Thoracic aorta (tissue), 2 donors: ENCODE measurements at regions not wholly inside any gene's neighbourhood (a gene's known extent, or its start where the extent isn't known, plus 50 kb on each side); places are given as distances from the start of the nearest gene placed in this dataset.

Source experiments
- ATAC-seq: fragments of 150-250 bp; one replicate; pipeline ENCODE4 v1.8.0; 2017; ENCODE audit warnings: low read depth; ENCODE audit not compliant: insufficient number of reproducible peaks, low FRiP score
- DNase-seq: peaks from one replicate; pipeline ENCODE4 v3.0.0-alpha.2; 2020; ENCODE audit warnings: low spot score
- H3K27ac ChIP-seq, 2 donors: fragments of 200-600 bp; sonication (generic); 1 replicate in 1 of 2; 2 replicates in 1 of 2; pipeline ENCODE4 v1.5.1; 2016; ENCODE audit warnings: mild to moderate bottlenecking in 2 of 2, moderate library complexity in 2 of 2
- H3K27me3 ChIP-seq: fragments of 200-600 bp; sonication (generic); replicated peaks from 2 replicates; pipeline ENCODE4 v1.6.0; 2016; ENCODE audit warnings: mild to moderate bottlenecking; ENCODE audit not compliant: insufficient read depth
- H3K36me3 ChIP-seq: fragments of 200-600 bp; sonication (generic); one replicate; pipeline ENCODE4 v1.5.1; 2016
- H3K4me1 ChIP-seq, 2 donors: fragments of 200-600 bp; sonication (generic); 1 replicate in 1 of 2; 2 replicates in 1 of 2; pipeline versions ENCODE4 v1.5.1 to v1.6.0; 2016; ENCODE audit warnings: low read depth in 2 of 2, mild to moderate bottlenecking in 1 of 2; ENCODE audit not compliant: control insufficient read depth in 1 of 2
- H3K4me3 ChIP-seq: fragments of 200-600 bp; sonication (generic); 2 replicates; pipeline ENCODE4 v1.5.1; 2016; ENCODE audit warnings: mild to moderate bottlenecking
- H3K9me3 ChIP-seq: fragments of 200-600 bp; sonication (generic); 2 replicates; pipeline ENCODE4 v1.5.1; 2016
- TF ChIP-seq, protein P1 (sequence below): fragments of 200-600 bp; sonication (generic); IDR thresholded peaks from one replicate; pipeline ENCODE4 v1.5.1; 2019; ENCODE audit warnings: antibody characterized with exemption

DNA sequence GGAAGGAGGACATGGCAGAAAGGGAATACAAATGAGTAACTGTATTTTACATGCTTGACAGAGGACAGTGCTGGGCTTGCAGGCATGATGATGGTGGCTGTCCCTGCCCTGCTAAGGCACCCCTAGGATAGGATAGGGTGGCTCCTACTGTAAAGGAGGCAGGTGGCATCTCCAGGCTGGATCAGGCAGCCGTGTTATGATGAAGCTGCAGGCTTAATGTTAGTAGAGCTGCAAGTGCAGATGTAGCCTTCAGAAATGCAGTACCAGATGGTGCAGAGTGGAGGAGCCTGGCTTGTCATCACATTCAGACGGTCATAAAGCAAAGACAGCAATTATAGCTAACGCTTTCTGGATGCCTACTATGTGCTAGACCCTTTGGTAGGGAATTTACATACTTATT lies 287.9 kb upstream of the PODXL start:
- DNase-seq: no peak
- Histone ChIP-seq H3K4me1 (no peaks in the 10 kb centered on the region), H3K27me3 (no peaks in the 10 kb centered on the region), H3K36me3 (no peaks in the 10 kb centered on the region), H3K27ac (no peak overlapping the region), H3K4me3 (no peak overlapping the region), H3K9me3 (no peaks in the 10 kb centered on the region)
- TF ChIP-seq, protein P1, sequence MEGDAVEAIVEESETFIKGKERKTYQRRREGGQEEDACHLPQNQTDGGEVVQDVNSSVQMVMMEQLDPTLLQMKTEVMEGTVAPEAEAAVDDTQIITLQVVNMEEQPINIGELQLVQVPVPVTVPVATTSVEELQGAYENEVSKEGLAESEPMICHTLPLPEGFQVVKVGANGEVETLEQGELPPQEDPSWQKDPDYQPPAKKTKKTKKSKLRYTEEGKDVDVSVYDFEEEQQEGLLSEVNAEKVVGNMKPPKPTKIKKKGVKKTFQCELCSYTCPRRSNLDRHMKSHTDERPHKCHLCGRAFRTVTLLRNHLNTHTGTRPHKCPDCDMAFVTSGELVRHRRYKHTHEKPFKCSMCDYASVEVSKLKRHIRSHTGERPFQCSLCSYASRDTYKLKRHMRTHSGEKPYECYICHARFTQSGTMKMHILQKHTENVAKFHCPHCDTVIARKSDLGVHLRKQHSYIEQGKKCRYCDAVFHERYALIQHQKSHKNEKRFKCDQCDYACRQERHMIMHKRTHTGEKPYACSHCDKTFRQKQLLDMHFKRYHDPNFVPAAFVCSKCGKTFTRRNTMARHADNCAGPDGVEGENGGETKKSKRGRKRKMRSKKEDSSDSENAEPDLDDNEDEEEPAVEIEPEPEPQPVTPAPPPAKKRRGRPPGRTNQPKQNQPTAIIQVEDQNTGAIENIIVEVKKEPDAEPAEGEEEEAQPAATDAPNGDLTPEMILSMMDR: no peak
- no peak for ATAC-seq

DNA sequence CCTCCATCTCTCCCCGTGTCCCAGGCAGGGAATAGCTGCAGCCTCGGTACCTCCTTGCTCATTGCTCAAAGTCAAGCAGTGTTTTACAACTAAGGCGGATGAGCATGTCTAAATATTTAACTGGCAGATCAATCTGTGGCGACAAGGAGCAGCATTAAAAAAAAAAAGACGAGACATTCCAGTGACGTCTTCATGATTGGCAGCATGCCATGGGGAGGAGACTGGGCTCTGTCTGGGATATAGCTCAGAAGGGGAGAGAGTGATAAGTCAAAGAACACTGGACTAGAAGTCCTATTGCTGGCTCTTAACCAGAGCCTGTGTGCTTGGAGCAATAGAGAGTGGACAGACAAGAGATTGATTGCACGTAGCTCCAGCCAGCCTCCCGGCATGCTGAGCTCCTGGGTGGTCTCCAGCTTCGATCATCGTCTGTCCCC lies 287.5 kb upstream of the PODXL start:
- ATAC-seq: no peak
- TF ChIP-seq, protein P1: no peak
- H3K9me3 ChIP-seq: no peaks in the 10 kb centered on the region
- H3K4me3 ChIP-seq: no peak overlapping the region
- no peaks in the 10 kb centered on the region for H3K4me1 ChIP-seq
- no peaks in the 10 kb centered on the region for H3K36me3 ChIP-seq
- no peak for DNase-seq
- H3K27ac ChIP-seq: no peak overlapping the region
- H3K27me3 ChIP-seq: no peaks in the 10 kb centered on the region

- no peak for DNase-seq
- TF ChIP-seq, protein P1: no peak
- H3K27ac ChIP-seq: no peak overlapping the region
- no peak overlapping the region for H3K4me3 ChIP-seq
- H3K4me1 ChIP-seq: no peaks in the 10 kb centered on the region
- ATAC-seq: no peak
- no peaks in the 10 kb centered on the region for H3K27me3 ChIP-seq
- no peaks in the 10 kb centered on the region for H3K9me3 ChIP-seq
- no peaks in the 10 kb centered on the region for H3K36me3 ChIP-seq
These were observed 283.7 kb upstream of the PODXL start for GRCh38 chr7:131839967-131840690.

DNA sequence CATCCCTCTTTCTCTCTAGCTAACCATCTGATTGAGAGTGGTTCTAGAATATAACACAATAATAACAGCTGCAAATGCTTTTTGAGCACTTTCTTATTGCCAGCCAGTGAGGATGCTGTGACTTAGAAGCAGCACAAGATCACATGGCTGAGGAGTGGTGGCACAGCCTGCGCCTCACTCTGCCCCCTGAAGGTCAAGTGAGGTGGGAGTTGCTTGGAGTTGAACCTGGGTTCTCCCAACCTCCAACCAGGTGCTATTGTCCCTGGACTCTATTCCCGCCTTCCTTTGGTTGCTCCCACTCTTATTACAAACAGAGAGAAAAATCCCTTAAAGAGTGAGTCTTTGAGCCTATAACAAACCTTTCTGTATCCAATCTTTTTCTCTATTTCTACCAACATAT lies 280.3 kb upstream of the PODXL start:
- Histone ChIP-seq H3K4me3 (no peak overlapping the region), H3K9me3 (no peaks in the 10 kb centered on the region), H3K27me3 (no peaks in the 10 kb centered on the region), H3K36me3 (no peaks in the 10 kb centered on the region), H3K4me1 (no peaks in the 10 kb centered on the region), H3K27ac (no peak overlapping the region)
- DNase-seq (no peak), ATAC-seq (no peak)
- TF ChIP-seq, protein P1: no peak

DNA sequence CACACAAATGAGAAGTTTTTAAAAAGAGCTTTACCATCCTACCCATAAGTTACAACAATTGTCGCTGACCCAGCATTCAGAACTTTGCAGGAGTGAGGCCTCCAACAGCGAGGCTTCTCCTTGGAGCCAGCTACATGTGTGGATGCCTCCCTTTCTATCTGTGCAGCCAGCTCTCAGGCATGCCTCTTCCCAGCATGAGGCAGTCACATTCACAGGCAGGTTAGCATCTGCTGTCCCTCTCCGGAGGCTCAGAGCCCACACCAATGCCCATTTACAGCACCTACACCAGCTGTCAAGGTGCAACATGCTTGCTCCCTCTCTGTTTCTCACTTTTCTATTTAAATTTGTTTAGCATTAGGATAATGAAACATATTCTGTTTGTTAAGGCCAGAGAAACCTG lies 278.7 kb upstream of the PODXL start:
- Histone ChIP-seq H3K27ac (no peak overlapping the region), H3K36me3 (no peaks in the 10 kb centered on the region), H3K4me1 (no peaks in the 10 kb centered on the region), H3K4me3 (no peak overlapping the region), H3K9me3 (no peaks in the 10 kb centered on the region), H3K27me3 (no peaks in the 10 kb centered on the region)
- DNase-seq (no peak), ATAC-seq (no peak)
- TF ChIP-seq, protein P1: no peak
